ENCODE measurements at regions not wholly inside any gene's neighbourhood (a gene's known extent, or its start where the extent isn't known, plus 50 kb on each side); places are given as distances from the start of the nearest gene placed in this dataset.

DNA sequence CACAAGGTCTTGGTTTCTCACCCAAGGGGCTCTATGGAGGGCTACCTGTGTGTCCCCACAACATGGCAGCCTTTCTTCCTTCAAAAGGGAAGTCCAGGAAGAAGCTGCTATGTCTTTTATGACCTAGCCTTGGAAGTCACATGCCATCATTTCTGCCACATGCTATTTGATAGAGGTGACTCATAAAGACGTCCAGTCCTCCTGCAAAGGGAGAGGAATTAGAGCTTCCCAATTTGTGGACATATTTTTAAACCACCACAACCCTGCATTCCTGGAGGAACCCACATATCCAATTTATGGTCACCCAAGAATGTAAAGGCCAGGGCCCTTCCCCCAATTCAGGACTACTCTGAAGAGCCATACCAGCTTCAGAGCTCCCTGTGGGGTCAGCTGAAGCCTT lies 246.2 kb downstream of the CYP26B1 start:
- Histone ChIP-seq H3K23me2 (ENCODE audit: low read depth, low read length) (no peaks in the 10 kb centered on the region), H2BK15ac (ENCODE audit: low read length) (no peak overlapping the region), H4K20me1 (replicated peaks in 1 of 2; ENCODE audit: control insufficient read depth in 1 of 2, insufficient read depth in 2 of 2, low read length in 2 of 2) (no peaks in the 10 kb centered on the region), H3K27ac (ENCODE audit: low read depth, low read length) (no peak overlapping the region), H2BK120ac (replicated peaks; ENCODE audit: low read depth, low read length) (no peak overlapping the region), H2BK12ac (ENCODE audit: low read depth, low read length) (no peak overlapping the region), H3K4ac (replicated peaks; ENCODE audit: insufficient read length, low read depth, low read length) (no peak overlapping the region), H3K4me1 (replicated peaks in 1 of 4; ENCODE audit: control insufficient read depth in 3 of 4, insufficient read depth in 4 of 4, low read length in 3 of 4) (no peaks in the 10 kb centered on the region; a peak in 1 of 7 replicates), H2BK5ac (ENCODE audit: low read depth, low read length) (no peak overlapping the region), H3K9ac (replicated peaks in 1 of 4; ENCODE audit: extremely low read depth in 1 of 4, low read depth in 3 of 4, low read length in 3 of 4) (no peak overlapping the region), H3K79me2 (ENCODE audit: control insufficient read depth in 1 of 2, insufficient read depth in 2 of 2, low read length in 2 of 2) (no peaks in the 10 kb centered on the region), H3K27me3 (replicated peaks in 1 of 4; ENCODE audit: control insufficient read depth in 3 of 4, extremely low read depth in 1 of 4, insufficient read depth in 3 of 4, low read length in 3 of 4) (no peaks in the 10 kb centered on the region; a peak in 1 of 7 replicates), H4K5ac (ENCODE audit: insufficient read length, low read depth, low read length) (no peak overlapping the region), H4K8ac (ENCODE audit: extremely low read depth, insufficient read depth, low read length) (no peak overlapping the region), H3K36me3 (ENCODE audit: control insufficient read depth in 2 of 4, insufficient read depth in 4 of 4, low read length in 3 of 4) (no peaks in the 10 kb centered on the region), H2BK20ac (ENCODE audit: low read length) (no peak overlapping the region), H2AFZ (ENCODE audit: low read length) (no peak overlapping the region), H3K79me1 (ENCODE audit: low read depth, low read length) (no peaks in the 10 kb centered on the region), H3K14ac (ENCODE audit: insufficient read length) (no peak overlapping the region), H4K91ac (replicated peaks; ENCODE audit: insufficient read length, low read length) (no peak overlapping the region), H3K56ac (replicated peaks; ENCODE audit: insufficient read length, low read depth, low read length) (no peak overlapping the region), H3K18ac (ENCODE audit: extremely low read depth, low read length) (no peak overlapping the region), H3K4me3 (ENCODE audit: extremely low read depth in 1 of 4, insufficient read depth in 2 of 4, low read depth in 3 of 4, low read length in 4 of 4) (no peak overlapping the region), H2AK5ac (ENCODE audit: low read depth, low read length) (no peak overlapping the region), H3K9me3 (ENCODE audit: insufficient read depth in 2 of 2, low read depth in 1 of 2, low read length in 1 of 2) (no peaks in the 10 kb centered on the region), H3K4me2 (ENCODE audit: insufficient read depth in 1 of 2, low read depth in 2 of 2, low read length in 2 of 2) (no peak overlapping the region), H3K23ac (ENCODE audit: insufficient read length) (no peak overlapping the region)
- CTCF ChIA-PET (ENCODE audit: partially characterized antibody), result interaction anchor here (1.3 to 2.2 kb wide), 2 partner anchors 23 to 30 kb away, joined by 4 to 9 read pairs; no protein-coding TSS in a partner anchor
- FAIRE-seq, result no peak
- DNase-seq (ENCODE audit: low read depth in 1 of 2, low spot score in 2 of 2), result no peak
- POLR2A ChIA-PET (ENCODE audit: partially characterized antibody), result no interaction called here
- 70% methylated on average over 1 of the region's 1 CpG; no CpG with 5 or more reads in 1 of the 2 experiments for WGBS, 2 experiments (ENCODE audit: extremely low coverage in 1 of 2, insufficient coverage in 1 of 2, insufficient read length in 1 of 2, insufficient replicate concordance in 2 of 2, low coverage in 1 of 2, low lambda C conversion rate in 2 of 2, missing lambda C conversion rate in 1 of 2)
- TF ChIP-seq, protein P1, sequence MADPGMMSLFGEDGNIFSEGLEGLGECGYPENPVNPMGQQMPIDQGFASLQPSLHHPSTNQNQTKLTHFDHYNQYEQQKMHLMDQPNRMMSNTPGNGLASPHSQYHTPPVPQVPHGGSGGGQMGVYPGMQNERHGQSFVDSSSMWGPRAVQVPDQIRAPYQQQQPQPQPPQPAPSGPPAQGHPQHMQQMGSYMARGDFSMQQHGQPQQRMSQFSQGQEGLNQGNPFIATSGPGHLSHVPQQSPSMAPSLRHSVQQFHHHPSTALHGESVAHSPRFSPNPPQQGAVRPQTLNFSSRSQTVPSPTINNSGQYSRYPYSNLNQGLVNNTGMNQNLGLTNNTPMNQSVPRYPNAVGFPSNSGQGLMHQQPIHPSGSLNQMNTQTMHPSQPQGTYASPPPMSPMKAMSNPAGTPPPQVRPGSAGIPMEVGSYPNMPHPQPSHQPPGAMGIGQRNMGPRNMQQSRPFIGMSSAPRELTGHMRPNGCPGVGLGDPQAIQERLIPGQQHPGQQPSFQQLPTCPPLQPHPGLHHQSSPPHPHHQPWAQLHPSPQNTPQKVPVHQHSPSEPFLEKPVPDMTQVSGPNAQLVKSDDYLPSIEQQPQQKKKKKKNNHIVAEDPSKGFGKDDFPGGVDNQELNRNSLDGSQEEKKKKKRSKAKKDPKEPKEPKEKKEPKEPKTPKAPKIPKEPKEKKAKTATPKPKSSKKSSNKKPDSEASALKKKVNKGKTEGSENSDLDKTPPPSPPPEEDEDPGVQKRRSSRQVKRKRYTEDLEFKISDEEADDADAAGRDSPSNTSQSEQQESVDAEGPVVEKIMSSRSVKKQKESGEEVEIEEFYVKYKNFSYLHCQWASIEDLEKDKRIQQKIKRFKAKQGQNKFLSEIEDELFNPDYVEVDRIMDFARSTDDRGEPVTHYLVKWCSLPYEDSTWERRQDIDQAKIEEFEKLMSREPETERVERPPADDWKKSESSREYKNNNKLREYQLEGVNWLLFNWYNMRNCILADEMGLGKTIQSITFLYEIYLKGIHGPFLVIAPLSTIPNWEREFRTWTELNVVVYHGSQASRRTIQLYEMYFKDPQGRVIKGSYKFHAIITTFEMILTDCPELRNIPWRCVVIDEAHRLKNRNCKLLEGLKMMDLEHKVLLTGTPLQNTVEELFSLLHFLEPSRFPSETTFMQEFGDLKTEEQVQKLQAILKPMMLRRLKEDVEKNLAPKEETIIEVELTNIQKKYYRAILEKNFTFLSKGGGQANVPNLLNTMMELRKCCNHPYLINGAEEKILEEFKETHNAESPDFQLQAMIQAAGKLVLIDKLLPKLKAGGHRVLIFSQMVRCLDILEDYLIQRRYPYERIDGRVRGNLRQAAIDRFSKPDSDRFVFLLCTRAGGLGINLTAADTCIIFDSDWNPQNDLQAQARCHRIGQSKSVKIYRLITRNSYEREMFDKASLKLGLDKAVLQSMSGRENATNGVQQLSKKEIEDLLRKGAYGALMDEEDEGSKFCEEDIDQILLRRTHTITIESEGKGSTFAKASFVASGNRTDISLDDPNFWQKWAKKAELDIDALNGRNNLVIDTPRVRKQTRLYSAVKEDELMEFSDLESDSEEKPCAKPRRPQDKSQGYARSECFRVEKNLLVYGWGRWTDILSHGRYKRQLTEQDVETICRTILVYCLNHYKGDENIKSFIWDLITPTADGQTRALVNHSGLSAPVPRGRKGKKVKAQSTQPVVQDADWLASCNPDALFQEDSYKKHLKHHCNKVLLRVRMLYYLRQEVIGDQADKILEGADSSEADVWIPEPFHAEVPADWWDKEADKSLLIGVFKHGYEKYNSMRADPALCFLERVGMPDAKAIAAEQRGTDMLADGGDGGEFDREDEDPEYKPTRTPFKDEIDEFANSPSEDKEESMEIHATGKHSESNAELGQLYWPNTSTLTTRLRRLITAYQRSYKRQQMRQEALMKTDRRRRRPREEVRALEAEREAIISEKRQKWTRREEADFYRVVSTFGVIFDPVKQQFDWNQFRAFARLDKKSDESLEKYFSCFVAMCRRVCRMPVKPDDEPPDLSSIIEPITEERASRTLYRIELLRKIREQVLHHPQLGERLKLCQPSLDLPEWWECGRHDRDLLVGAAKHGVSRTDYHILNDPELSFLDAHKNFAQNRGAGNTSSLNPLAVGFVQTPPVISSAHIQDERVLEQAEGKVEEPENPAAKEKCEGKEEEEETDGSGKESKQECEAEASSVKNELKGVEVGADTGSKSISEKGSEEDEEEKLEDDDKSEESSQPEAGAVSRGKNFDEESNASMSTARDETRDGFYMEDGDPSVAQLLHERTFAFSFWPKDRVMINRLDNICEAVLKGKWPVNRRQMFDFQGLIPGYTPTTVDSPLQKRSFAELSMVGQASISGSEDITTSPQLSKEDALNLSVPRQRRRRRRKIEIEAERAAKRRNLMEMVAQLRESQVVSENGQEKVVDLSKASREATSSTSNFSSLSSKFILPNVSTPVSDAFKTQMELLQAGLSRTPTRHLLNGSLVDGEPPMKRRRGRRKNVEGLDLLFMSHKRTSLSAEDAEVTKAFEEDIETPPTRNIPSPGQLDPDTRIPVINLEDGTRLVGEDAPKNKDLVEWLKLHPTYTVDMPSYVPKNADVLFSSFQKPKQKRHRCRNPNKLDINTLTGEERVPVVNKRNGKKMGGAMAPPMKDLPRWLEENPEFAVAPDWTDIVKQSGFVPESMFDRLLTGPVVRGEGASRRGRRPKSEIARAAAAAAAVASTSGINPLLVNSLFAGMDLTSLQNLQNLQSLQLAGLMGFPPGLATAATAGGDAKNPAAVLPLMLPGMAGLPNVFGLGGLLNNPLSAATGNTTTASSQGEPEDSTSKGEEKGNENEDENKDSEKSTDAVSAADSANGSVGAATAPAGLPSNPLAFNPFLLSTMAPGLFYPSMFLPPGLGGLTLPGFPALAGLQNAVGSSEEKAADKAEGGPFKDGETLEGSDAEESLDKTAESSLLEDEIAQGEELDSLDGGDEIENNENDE (IDR thresholded peaks at IDR 0.05; ENCODE audit: insufficient replicate concordance, low read length), result no peak
